Hepatocyte (in vitro differentiated cells): ENCODE measurements at regions not wholly inside any gene's neighbourhood (a gene's known extent, or its start where the extent isn't known, plus 50 kb on each side); places are given as distances from the start of the nearest gene placed in this dataset.

Experiments
- CTCF ChIP-seq: fragments of 200-600 bp; sonication (generic); IDR thresholded peaks from 2 replicates; pipeline ENCODE4 v1.5.1; 2016; ENCODE audit warnings: antibody characterized with exemption, mild to moderate bottlenecking; ENCODE audit not compliant: poor library complexity
- EZH2 ChIP-seq: fragments of 200-600 bp; sonication (generic); IDR thresholded peaks from 2 replicates; pipeline ENCODE4 v1.6.1; 2016; ENCODE audit warnings: antibody characterized with exemption, mild to moderate bottlenecking, borderline replicate concordance

DNA sequence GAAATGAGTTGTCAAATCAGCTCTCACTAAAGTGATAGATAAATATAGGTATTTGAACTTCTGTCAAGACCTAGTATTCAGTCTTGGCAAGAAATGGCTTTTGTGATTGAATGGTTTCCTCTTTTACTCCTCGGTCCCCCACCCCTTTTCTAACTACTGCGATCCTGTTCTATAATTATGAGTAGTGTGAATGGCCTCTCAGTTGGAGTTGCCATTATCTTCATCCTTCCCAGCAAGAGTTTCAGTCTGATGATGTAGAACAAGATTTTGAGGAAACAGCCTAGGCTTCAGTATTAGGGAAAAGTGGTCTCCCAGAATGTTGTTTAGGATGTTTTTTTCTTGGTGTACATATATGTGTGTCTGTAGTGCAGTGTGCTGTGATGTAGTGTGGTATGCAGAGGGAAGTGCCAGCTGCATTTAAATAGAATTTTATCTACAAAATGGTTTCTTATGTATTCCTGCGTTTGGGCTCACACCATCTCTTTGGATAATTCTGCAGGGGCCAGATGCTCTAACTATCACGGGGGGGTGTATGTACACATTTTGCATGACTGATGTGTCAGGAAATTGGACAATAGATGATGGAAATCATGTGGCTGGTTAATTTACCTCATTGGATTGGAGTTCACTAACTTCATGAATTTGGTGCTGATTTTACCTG lies 180.1 kb upstream of the MMS22L start:
- TF ChIP-seq CTCF (no peak), EZH2 (no peak)
